IPS-18a (cell line): ENCODE measurements at regions not wholly inside any gene's neighbourhood (a gene's known extent, or its start where the extent isn't known, plus 50 kb on each side); places are given as distances from the start of the nearest gene placed in this dataset.

ENCODE experiments used
- H3K27ac ChIP-seq: one replicate; pipeline ENCODE4 v1.5.1; 2013; ENCODE audit warnings: low read length
- H3K27me3 ChIP-seq: one replicate; pipeline ENCODE4 v1.6.1; 2013; ENCODE audit warnings: mild to moderate bottlenecking, low read length; ENCODE audit not compliant: control insufficient read depth, insufficient read depth
- H3K36me3 ChIP-seq: one replicate; pipeline ENCODE4 v1.6.1; 2013; ENCODE audit warnings: low read depth, low read length; ENCODE audit not compliant: control insufficient read depth
- H3K4me1 ChIP-seq: one replicate; pipeline ENCODE4 v1.6.1; 2013; ENCODE audit warnings: low read depth, low read length; ENCODE audit not compliant: control insufficient read depth
- H3K4me3 ChIP-seq: one replicate; pipeline ENCODE4 v1.5.1; 2013; ENCODE audit warnings: low read length
- H3K9ac ChIP-seq: one replicate; pipeline ENCODE4 v1.6.1; 2013; ENCODE audit warnings: mild to moderate bottlenecking, low read length, moderate library complexity
- H3K9me3 ChIP-seq: one replicate; pipeline ENCODE4 v1.6.1; 2013; ENCODE audit warnings: low read depth, low read length; ENCODE audit not compliant: control insufficient read depth

DNA sequence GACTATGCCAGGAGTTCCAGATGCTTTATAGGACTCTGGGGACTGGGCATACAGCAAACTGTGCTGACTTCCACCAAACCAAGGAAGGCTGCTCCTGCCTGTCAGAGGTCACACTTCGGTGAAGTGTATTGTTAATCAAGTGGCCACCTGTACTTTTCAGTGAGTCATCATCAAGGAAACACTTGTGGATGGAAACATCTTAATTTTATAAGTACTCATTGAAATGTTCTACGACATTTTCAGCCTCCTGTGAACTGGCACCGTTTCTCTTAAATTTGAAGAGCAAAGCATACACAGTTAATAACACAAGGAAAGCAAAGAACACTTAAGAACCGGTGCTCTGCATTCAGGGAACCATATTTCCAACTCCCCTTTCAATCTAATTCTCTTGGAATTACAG is 801.7 kb upstream of the DPPA4 start:
- no peak overlapping the region for H3K9ac ChIP-seq
- no peaks in the 10 kb centered on the region for H3K27me3 ChIP-seq
- H3K27ac ChIP-seq = no peak overlapping the region
- no peaks in the 10 kb centered on the region for H3K36me3 ChIP-seq
- H3K9me3 ChIP-seq = no peaks in the 10 kb centered on the region
- H3K4me1 ChIP-seq = peaks cover 3% of the 10 kb centered on the region
- H3K4me3 ChIP-seq = no peak overlapping the region

GRCh38 chr3:110139821-110140220 is 802.5 kb upstream of the DPPA4 start:
- H3K4me1 ChIP-seq = peaks cover 3% of the 10 kb centered on the region
- H3K4me3 ChIP-seq = no peak overlapping the region
- no peaks in the 10 kb centered on the region for H3K36me3 ChIP-seq
- no peak overlapping the region for H3K27ac ChIP-seq
- no peaks in the 10 kb centered on the region for H3K9me3 ChIP-seq
- no peaks in the 10 kb centered on the region for H3K27me3 ChIP-seq
- no peak overlapping the region for H3K9ac ChIP-seq

DNA sequence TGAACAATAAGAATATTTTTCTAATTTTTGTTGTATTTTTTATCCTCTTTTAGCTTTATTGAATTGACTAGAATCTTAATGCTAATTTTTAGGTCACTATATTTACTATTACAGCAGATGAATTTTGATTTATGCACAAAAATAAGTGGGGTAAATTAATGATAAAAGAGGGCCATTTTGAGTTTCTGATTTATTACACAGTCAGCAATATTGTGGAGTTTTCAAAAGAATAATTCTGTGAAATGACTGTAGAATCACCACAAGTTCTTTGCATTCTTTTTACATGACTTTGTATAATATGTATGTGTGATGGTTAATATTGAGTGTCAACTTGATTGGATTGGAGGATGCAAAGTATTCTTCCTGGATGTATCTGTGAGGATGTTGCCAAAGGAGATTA is 812.4 kb upstream of the DPPA4 start:
- Histone ChIP-seq H3K4me3 (no peak overlapping the region), H3K9me3 (no peaks in the 10 kb centered on the region), H3K36me3 (no peaks in the 10 kb centered on the region), H3K27ac (no peak overlapping the region), H3K4me1 (no peaks in the 10 kb centered on the region), H3K9ac (no peak overlapping the region), H3K27me3 (no peaks in the 10 kb centered on the region)

DNA sequence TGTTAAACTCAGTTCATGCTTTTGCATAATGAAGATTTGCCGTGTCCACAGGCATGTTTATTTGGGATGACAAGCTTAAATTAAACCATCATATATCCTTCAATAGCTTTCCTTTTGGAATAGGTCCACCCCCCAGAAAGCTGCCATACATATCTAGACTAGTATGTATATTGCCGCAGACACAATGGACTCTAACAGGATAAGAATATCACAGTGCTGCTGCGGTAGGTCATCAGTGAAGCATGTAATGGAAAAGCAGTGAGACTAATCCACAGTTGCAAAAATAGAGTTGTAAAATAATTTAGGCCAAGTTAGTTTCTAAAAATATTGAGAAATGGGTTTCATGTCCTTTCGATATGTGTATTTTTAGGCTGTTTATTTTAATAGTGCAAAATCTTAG is 819.9 kb upstream of the DPPA4 start:
- no peak overlapping the region for H3K4me3 ChIP-seq
- H3K27me3 ChIP-seq = no peaks in the 10 kb centered on the region
- H3K9me3 ChIP-seq = no peaks in the 10 kb centered on the region
- no peaks in the 10 kb centered on the region for H3K4me1 ChIP-seq
- no peak overlapping the region for H3K9ac ChIP-seq
- H3K36me3 ChIP-seq = no peaks in the 10 kb centered on the region
- no peak overlapping the region for H3K27ac ChIP-seq

- Histone ChIP-seq H3K9me3 (no peaks in the 10 kb centered on the region), H3K36me3 (no peaks in the 10 kb centered on the region), H3K4me1 (peaks cover 36% of the 10 kb centered on the region), H3K9ac (peak overlapping the region; percentile 30), H3K4me3 (peak overlapping the region; percentile 40), H3K27me3 (no peaks in the 10 kb centered on the region), H3K27ac (peak overlapping the region; percentile 9)
Measured at GRCh38 chr3:110164632-110165369, 827.5 kb upstream of the DPPA4 start.

DNA sequence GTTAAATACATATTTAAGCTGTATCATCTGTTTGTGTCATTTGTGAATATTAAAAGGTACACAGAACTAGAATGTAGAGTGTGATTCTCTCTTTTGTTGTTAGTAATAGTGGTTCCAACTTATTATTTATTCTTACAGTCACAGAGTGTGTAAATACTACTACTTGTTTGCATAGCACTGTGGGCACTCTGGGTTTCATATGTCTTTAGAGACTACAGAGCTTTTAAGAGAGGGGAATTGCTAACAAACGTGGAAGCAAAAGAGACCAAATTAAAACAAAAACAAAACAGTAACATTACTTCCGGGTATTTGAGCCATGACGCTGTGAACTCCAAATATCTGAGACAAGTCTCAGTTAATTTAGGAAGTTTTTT is 828.0 kb upstream of the DPPA4 start:
- Histone ChIP-seq H3K9me3 (no peaks in the 10 kb centered on the region), H3K27me3 (no peaks in the 10 kb centered on the region), H3K4me1 (peaks cover 36% of the 10 kb centered on the region), H3K36me3 (no peaks in the 10 kb centered on the region), H3K27ac (peak overlapping the region; percentile 9), H3K4me3 (peak overlapping the region; percentile 40), H3K9ac (peak overlapping the region; percentile 8)

DNA sequence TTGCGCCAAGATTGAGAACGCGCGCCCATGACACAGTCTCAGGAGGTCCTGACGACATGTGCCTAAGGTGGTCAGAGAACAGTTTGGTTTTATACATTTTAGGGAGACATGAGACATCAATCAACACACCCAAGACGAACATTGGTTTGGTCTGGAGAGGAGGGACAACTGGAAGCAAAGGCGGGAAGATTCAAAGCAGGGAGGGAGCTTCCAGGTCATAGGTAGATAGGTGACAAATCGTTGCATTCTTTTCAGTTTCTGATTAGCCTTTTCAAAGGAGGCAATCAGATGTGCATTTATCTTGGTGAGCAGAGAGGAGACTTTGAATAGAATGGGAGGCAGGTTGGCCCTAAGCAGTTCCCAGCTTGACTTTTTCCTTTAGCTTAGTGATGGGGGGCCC is 828.4 kb upstream of the DPPA4 start:
- H3K9ac ChIP-seq = peak overlapping the region; percentile 8
- no peak overlapping the region for H3K27ac ChIP-seq
- H3K9me3 ChIP-seq = no peaks in the 10 kb centered on the region
- no peaks in the 10 kb centered on the region for H3K27me3 ChIP-seq
- H3K36me3 ChIP-seq = no peaks in the 10 kb centered on the region
- peak overlapping the region; percentile 40 for H3K4me3 ChIP-seq
- peaks cover 36% of the 10 kb centered on the region for H3K4me1 ChIP-seq

- Histone ChIP-seq H3K9me3 (no peaks in the 10 kb centered on the region), H3K27me3 (no peaks in the 10 kb centered on the region), H3K9ac (no peak overlapping the region), H3K27ac (no peak overlapping the region), H3K4me3 (no peak overlapping the region), H3K36me3 (no peaks in the 10 kb centered on the region), H3K4me1 (peaks cover 36% of the 10 kb centered on the region)
Measured at GRCh38 chr3:110166791-110167190, 829.4 kb upstream of the DPPA4 start.

- Histone ChIP-seq H3K36me3 (no peaks in the 10 kb centered on the region), H3K27me3 (no peaks in the 10 kb centered on the region), H3K9me3 (no peaks in the 10 kb centered on the region), H3K9ac (no peak overlapping the region), H3K4me1 (peaks cover 9% of the 10 kb centered on the region), H3K27ac (no peak overlapping the region), H3K4me3 (no peak overlapping the region)
Measured at GRCh38 chr3:110174908-110175307, 837.6 kb upstream of the DPPA4 start.

DNA sequence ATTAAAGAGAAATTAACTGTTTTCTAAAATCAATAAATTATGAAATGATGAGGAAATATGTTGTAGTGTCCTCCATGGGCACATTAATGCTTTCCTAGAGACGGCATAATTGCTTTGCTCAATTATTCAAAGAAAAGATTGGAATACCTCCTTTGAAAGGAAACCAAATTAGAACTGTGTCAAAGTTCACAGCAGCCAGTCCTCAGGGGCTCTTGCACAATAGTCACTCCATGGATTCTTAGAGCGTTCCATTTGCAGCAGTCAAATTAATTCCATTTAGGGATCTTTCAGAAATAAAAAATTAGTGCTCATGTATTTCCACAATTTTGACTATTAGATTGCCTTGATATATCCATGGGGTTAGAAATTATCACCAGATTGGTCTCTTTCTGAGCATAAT is 841.6 kb upstream of the DPPA4 start:
- Histone ChIP-seq H3K4me3 (no peak overlapping the region), H3K4me1 (peaks cover 9% of the 10 kb centered on the region), H3K9me3 (no peaks in the 10 kb centered on the region)

DNA sequence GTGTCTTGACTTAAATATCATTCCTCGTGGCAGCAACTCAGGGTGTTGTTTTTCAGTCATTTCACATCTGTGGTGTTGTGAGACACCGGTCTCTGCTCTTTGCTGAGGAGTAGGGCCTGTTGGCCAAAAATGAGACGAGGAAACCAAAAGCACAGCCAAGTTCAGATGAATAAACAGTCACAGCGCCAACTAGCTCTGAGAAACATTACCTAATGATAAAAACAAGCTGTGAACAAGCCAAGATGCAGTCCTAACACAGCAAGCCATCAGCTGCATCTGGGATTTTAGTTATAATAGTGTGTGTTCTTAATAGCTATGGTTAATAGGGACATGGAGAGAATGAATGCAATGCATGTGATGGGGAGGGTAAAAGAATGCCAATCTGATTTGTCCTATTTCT is 843.4 kb upstream of the DPPA4 start:
- Histone ChIP-seq H3K36me3 (no peaks in the 10 kb centered on the region), H3K27ac (no peak overlapping the region)

More for the DNA sequence above, 841.6 kb upstream of the DPPA4 start:
- Histone ChIP-seq H3K9ac (no peak overlapping the region), H3K27me3 (no peaks in the 10 kb centered on the region), H3K27ac (no peak overlapping the region), H3K36me3 (no peaks in the 10 kb centered on the region)

GRCh38 chr3:110181226-110181625 is 843.9 kb upstream of the DPPA4 start:
- Histone ChIP-seq H3K4me1 (peaks cover 9% of the 10 kb centered on the region), H3K36me3 (no peaks in the 10 kb centered on the region), H3K4me3 (no peak overlapping the region)

More for the DNA sequence above, 843.4 kb upstream of the DPPA4 start:
- H3K4me3 ChIP-seq = no peak overlapping the region
- peaks cover 9% of the 10 kb centered on the region for H3K4me1 ChIP-seq
- no peaks in the 10 kb centered on the region for H3K9me3 ChIP-seq
- H3K9ac ChIP-seq = no peak overlapping the region
- no peaks in the 10 kb centered on the region for H3K27me3 ChIP-seq

More at GRCh38 chr3:110181226-110181625, 843.9 kb upstream of the DPPA4 start:
- Histone ChIP-seq H3K9me3 (no peaks in the 10 kb centered on the region), H3K27me3 (no peaks in the 10 kb centered on the region), H3K27ac (no peak overlapping the region), H3K9ac (no peak overlapping the region)
